H1 (cell line): ENCODE measurements at regions not wholly inside any gene's neighbourhood (a gene's known extent, or its start where the extent isn't known, plus 50 kb on each side); places are given as distances from the start of the nearest gene placed in this dataset.

Source experiments
- CTCF ChIA-PET: fragments of 300-600 bp; sonication (Branson Sonifier 250); formaldehyde crosslinking; loops from one replicate; lab custom pipeline; 2021; ENCODE audit not compliant: partially characterized antibody; lab: Charles Lee
- POLR2A ChIA-PET: fragments of 300-600 bp; sonication (Branson Sonifier 250); formaldehyde crosslinking; loops from one replicate; lab custom pipeline; 2021; ENCODE audit warnings: inconsistent platforms; ENCODE audit not compliant: partially characterized antibody; lab: Charles Lee
- DNase-seq, 2 experiments: peaks; one replicate each; pipeline versions ENCODE4 v3.0.0 to v3.0.0-alpha.2; 2010 to 2022; ENCODE audit warnings: low spot score in 2 of 2, low read depth in 1 of 2, mixed read lengths in 1 of 2
- FAIRE-seq: peaks from 2 replicates; lab custom pipeline; 2011; peaks lifted over from hg19 to GRCh38; lab: Jason Lieb, UNC
- H2AFZ ChIP-seq: 2 replicates; pipeline ENCODE4 v1.8.1; 2012; ENCODE audit warnings: low read length, inconsistent platforms
- H2AK5ac ChIP-seq: 2 replicates; pipeline ENCODE4 v1.6.1; 2013; ENCODE audit warnings: low read depth, low read length
- H2BK120ac ChIP-seq: replicated peaks from 2 replicates; pipeline ENCODE3; 2013; ENCODE audit warnings: low read depth, low read length, inconsistent platforms
- H2BK12ac ChIP-seq: 2 replicates; pipeline ENCODE4 v1.6.1; 2013; ENCODE audit warnings: low read depth, low read length
- H2BK15ac ChIP-seq: 2 replicates; pipeline ENCODE4 v1.6.1; 2013; ENCODE audit warnings: low read length
- H2BK20ac ChIP-seq: 2 replicates; pipeline ENCODE4 v1.6.1; 2013; ENCODE audit warnings: low read length
- H2BK5ac ChIP-seq: 2 replicates; pipeline ENCODE4 v1.6.1; 2013; ENCODE audit warnings: low read depth, low read length
- H3K14ac ChIP-seq: 2 replicates; pipeline ENCODE4 v1.6.1; 2013; ENCODE audit warnings: inconsistent platforms; ENCODE audit not compliant: insufficient read length
- H3K18ac ChIP-seq: 2 replicates; pipeline ENCODE4 v1.6.1; 2013; ENCODE audit warnings: low read length; ENCODE audit errors: extremely low read depth
- H3K23ac ChIP-seq: 2 replicates; pipeline ENCODE4 v1.6.1; 2013; ENCODE audit warnings: inconsistent platforms; ENCODE audit not compliant: insufficient read length
- H3K23me2 ChIP-seq: 2 replicates; pipeline ENCODE4 v1.6.1; 2013; ENCODE audit warnings: low read depth, low read length
- H3K27ac ChIP-seq: 2 replicates; pipeline ENCODE4 v1.6.1; 2011; ENCODE audit warnings: low read depth, low read length, inconsistent platforms
- H3K27me3 ChIP-seq, 4 experiments: replicated peaks in 1 of 4; 1 replicate in 1 of 4; 2 replicates in 3 of 4; pipeline versions ENCODE4 v1.6.1 to v1.8.1; 2011 to 2013; ENCODE audit warnings: low read length in 3 of 4, mild to moderate bottlenecking in 3 of 4, inconsistent platforms in 2 of 4, mixed read lengths in 2 of 4, moderate library complexity in 1 of 4; ENCODE audit not compliant: control insufficient read depth in 3 of 4, insufficient read depth in 3 of 4; ENCODE audit errors: extremely low read depth in 1 of 4
- H3K36me3 ChIP-seq, 4 experiments: 2 replicates each; pipeline versions ENCODE4 v1.6.1 to v1.8.1; 2011 to 2013; ENCODE audit warnings: mild to moderate bottlenecking in 4 of 4, low read length in 3 of 4, moderate library complexity in 2 of 4, control low read depth in 1 of 4, inconsistent platforms in 1 of 4; ENCODE audit not compliant: insufficient read depth in 4 of 4, control insufficient read depth in 2 of 4
- H3K4ac ChIP-seq: replicated peaks from 2 replicates; pipeline ENCODE3; 2013; ENCODE audit warnings: low read length, low read depth, mixed read lengths, inconsistent platforms; ENCODE audit not compliant: insufficient read length
- H3K4me1 ChIP-seq, 4 experiments: replicated peaks in 1 of 4; 1 replicate in 1 of 4; 2 replicates in 3 of 4; pipeline versions ENCODE4 v1.6.1 to v1.8.1; 2011 to 2013; ENCODE audit warnings: low read length in 3 of 4, inconsistent platforms in 2 of 4, mixed read lengths in 1 of 4; ENCODE audit not compliant: insufficient read depth in 4 of 4, control insufficient read depth in 3 of 4
- H3K4me2 ChIP-seq, 2 experiments: 2 replicates each; pipeline versions ENCODE4 v1.6.1 to v1.8.1; 2011 to 2013; ENCODE audit warnings: low read depth in 2 of 2, low read length in 2 of 2, control low read depth in 1 of 2, inconsistent platforms in 1 of 2, mild to moderate bottlenecking in 1 of 2; ENCODE audit not compliant: insufficient read depth in 1 of 2
- H3K4me3 ChIP-seq, 4 experiments: fragments of 200-600, 300-600 bp in 1 of 4; sonication (generic), shearing (Covaris generic), sonication (Bioruptor Twin) in 1 of 4; 2 replicates each; pipeline versions ENCODE4 v1.5.1 to v1.8.1; 2011 to 2016; ENCODE audit warnings: low read length in 4 of 4, low read depth in 3 of 4, control low read depth in 2 of 4, inconsistent platforms in 2 of 4, mild to moderate bottlenecking in 2 of 4, mixed read lengths in 1 of 4, moderate library complexity in 1 of 4; ENCODE audit not compliant: insufficient read depth in 2 of 4; ENCODE audit errors: extremely low read depth in 1 of 4
- H3K56ac ChIP-seq: replicated peaks from 2 replicates; pipeline ENCODE3; 2013; ENCODE audit warnings: low read depth, mild to moderate bottlenecking, mixed read lengths, low read length, inconsistent platforms; ENCODE audit not compliant: insufficient read length
- H3K79me1 ChIP-seq: 2 replicates; pipeline ENCODE4 v1.6.1; 2013; ENCODE audit warnings: low read depth, low read length, control low read depth
- H3K79me2 ChIP-seq, 2 experiments: 2 replicates each; pipeline versions ENCODE4 v1.6.1 to v1.8.1; 2012 to 2013; ENCODE audit warnings: low read length in 2 of 2, mild to moderate bottlenecking in 2 of 2, inconsistent platforms in 1 of 2; ENCODE audit not compliant: insufficient read depth in 2 of 2, control insufficient read depth in 1 of 2
- H3K9ac ChIP-seq, 4 experiments: replicated peaks in 1 of 4; 1 replicate in 1 of 4; 2 replicates in 3 of 4; pipeline versions ENCODE4 v1.6.1 to v1.8.1; 2011 to 2013; ENCODE audit warnings: low read depth in 3 of 4, low read length in 3 of 4, control low read depth in 2 of 4, mild to moderate bottlenecking in 2 of 4, moderate library complexity in 2 of 4, inconsistent platforms in 1 of 4; ENCODE audit errors: extremely low read depth in 1 of 4
- H3K9me3 ChIP-seq, 2 experiments: 2 replicates each; pipeline versions ENCODE4 v1.6.1 to v1.8.1; 2012 to 2013; ENCODE audit warnings: mild to moderate bottlenecking in 2 of 2, moderate library complexity in 2 of 2, control low read depth in 1 of 2, inconsistent platforms in 1 of 2, low read depth in 1 of 2, low read length in 1 of 2, mixed read lengths in 1 of 2; ENCODE audit not compliant: insufficient read depth in 2 of 2
- H4K20me1 ChIP-seq, 2 experiments: replicated peaks in 1 of 2; 2 replicates each; pipeline versions ENCODE3 to v1.8.1; 2011 to 2013; ENCODE audit warnings: inconsistent platforms in 2 of 2, low read length in 2 of 2, mild to moderate bottlenecking in 1 of 2; ENCODE audit not compliant: insufficient read depth in 2 of 2, control insufficient read depth in 1 of 2
- H4K5ac ChIP-seq: 2 replicates; pipeline ENCODE4 v1.6.1; 2013; ENCODE audit warnings: low read length, low read depth, mixed read lengths, inconsistent platforms; ENCODE audit not compliant: insufficient read length
- H4K8ac ChIP-seq: 2 replicates; pipeline ENCODE4 v1.8.0; 2013; ENCODE audit warnings: mild to moderate bottlenecking, moderate library complexity, low read length, inconsistent platforms; ENCODE audit not compliant: insufficient read depth; ENCODE audit errors: extremely low read depth
- H4K91ac ChIP-seq: replicated peaks from 2 replicates; pipeline ENCODE3; 2013; ENCODE audit warnings: low read length, mixed read lengths, inconsistent platforms; ENCODE audit not compliant: insufficient read length
- ATF2 ChIP-seq: IDR thresholded peaks from 2 replicates; pipeline ENCODE4 v1.6.1; 2012; ENCODE audit warnings: low read length, inconsistent platforms
- WGBS, 2 experiments: shearing (Covaris generic) in 1 of 2; methylation state at CpG; one replicate each; pipeline versions ENCODE4 v1.1.6 to v1.1.7; 2013 to 2015; ENCODE audit warnings: low lambda C conversion rate in 2 of 2, mixed read lengths in 2 of 2, inconsistent platforms in 1 of 2, low coverage in 1 of 2, missing lambda C conversion rate in 1 of 2; ENCODE audit not compliant: insufficient replicate concordance in 2 of 2, insufficient coverage in 1 of 2, insufficient read length in 1 of 2; ENCODE audit errors: extremely low coverage in 1 of 2, missing lambda C conversion rate in 1 of 2; 5-methylcytosine and 5-hydroxymethylcytosine counted together

GRCh38 chr2:82339805-82340204 is 2035.3 kb upstream of the LRRTM1 start:
- DNase-seq (no peak), FAIRE-seq (no peak)
- no peaks in the 10 kb centered on the region for H3K79me2 ChIP-seq
- H3K79me1 ChIP-seq: no peaks in the 10 kb centered on the region
- H2BK12ac ChIP-seq: no peak overlapping the region
- no peaks in the 10 kb centered on the region for H3K36me3 ChIP-seq
- H2BK5ac ChIP-seq: no peak overlapping the region
- no peak overlapping the region for H3K4me3 ChIP-seq
- no peak overlapping the region for H3K23ac ChIP-seq
- WGBS, 2 experiments: 82% methylated on average over 2 of the region's 2 CpGs; no CpG with 5 or more reads in 1 of the 2 experiments
- ChIA-PET POLR2A (no interaction called here), CTCF (no interaction called here)
- no peak overlapping the region for H2AFZ ChIP-seq
- H2AK5ac ChIP-seq: no peak overlapping the region
- H3K4me1 ChIP-seq: 0 out of 7 replicates have a peak, but pooled peaks cover 0 to 2% (median 0%) of the 10 kb centered on the region in 4 experiments
- H3K14ac ChIP-seq: no peak overlapping the region
- H4K20me1 ChIP-seq: no peaks in the 10 kb centered on the region
- no peak overlapping the region for H2BK20ac ChIP-seq
- no peak overlapping the region for H3K18ac ChIP-seq
- H4K91ac ChIP-seq: no peak overlapping the region
- no peak for TF ChIP-seq ATF2
- H4K8ac ChIP-seq: no peak overlapping the region
- H3K4me2 ChIP-seq: no peak overlapping the region
- no peak overlapping the region for H3K56ac ChIP-seq
- no peak overlapping the region for H4K5ac ChIP-seq
- H3K27ac ChIP-seq: no peak overlapping the region
- no peak overlapping the region for H3K4ac ChIP-seq
- H3K9ac ChIP-seq: no peak overlapping the region
- H2BK15ac ChIP-seq: no peak overlapping the region
- no peaks in the 10 kb centered on the region for H3K27me3 ChIP-seq
- no peaks in the 10 kb centered on the region for H3K23me2 ChIP-seq
- no peak overlapping the region for H2BK120ac ChIP-seq
- H3K9me3 ChIP-seq: no peaks in the 10 kb centered on the region
